ENCODE measurements at regions not wholly inside any gene's neighbourhood (a gene's known extent, or its start where the extent isn't known, plus 50 kb on each side); places are given as distances from the start of the nearest gene placed in this dataset.

DNA sequence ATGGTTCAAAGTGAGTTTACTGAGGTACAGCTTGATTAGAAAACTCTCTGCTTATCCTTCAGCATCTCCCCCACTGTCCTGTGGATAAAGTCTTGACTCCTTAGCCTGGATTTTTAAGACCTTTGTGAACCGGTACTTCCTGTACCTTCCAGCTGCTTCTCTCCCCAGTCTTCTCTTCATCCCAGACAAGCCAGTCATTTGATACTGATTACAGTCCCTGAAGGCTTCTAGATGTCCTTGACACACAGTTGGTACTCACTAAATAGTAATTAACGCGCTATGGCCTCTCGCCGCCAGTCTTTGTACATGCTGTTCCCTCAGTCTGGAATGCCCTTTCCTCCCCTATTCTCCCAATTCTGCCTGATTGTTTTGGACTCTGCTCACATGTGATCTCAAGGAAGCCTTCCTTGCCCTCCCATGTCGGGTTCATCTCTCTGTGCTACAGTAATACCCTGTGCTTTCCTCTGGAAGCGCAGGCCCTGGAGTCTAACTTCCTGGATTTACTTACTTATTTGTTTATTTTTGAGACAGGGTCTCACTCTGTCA is 50.6 kb upstream of the PTGR2 start:
- DNase-seq (ENCODE audit: low spot score in 2 of 2): no peak
- no peak for ATAC-seq (replicated peaks; ENCODE audit: extremely low read depth, poor library complexity, severe bottlenecking)
- Mint-ChIP-seq H3K9me3 (no peaks in the 10 kb centered on the region), H3K4me1 (no peaks in the 10 kb centered on the region), H3K36me3 (ENCODE audit: insufficient read depth) (no peaks in the 10 kb centered on the region), H3K4me3 (no peak overlapping the region), H3K27me3 (no peaks in the 10 kb centered on the region), H3K27ac (ENCODE audit: low read depth) (no peak overlapping the region)

DNA sequence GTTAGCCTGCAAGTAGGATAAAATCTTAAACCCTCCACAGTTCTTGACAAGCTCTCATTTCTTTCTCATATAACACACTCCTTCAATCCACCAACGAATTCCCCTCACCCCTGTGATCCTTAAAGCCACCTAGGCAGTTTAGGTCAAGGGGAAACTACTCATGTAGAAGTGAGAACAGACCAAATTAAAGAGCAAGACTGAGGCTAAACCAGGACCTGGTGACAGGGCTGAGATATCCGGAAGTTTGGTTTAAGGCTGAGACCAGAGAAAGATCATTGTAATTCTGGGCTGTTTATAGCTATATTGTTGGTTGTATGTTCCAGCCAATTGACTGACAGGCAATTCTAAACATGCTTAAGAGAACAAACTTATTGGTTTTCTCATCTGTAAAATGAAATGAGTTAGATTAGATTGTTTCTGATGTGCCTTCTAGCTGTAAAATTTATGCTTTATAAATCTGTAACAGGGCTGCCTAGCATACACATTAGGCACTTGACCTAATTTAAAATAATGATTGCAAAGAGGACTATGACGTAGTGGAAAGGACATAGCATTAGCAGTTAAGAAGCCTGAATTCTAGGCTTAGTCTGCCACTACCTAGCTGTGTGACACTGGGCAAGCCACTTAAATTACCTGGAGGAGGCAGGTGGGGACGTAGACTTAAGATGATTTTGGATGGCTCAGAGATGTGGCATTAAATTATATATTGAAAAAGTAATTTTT is 53.9 kb upstream of the PTGR2 start:
- H3K4me3 Mint-ChIP-seq: no peak overlapping the region
- H3K4me1 Mint-ChIP-seq: no peaks in the 10 kb centered on the region
- H3K27me3 Mint-ChIP-seq: no peaks in the 10 kb centered on the region
- no peak overlapping the region for H3K27ac Mint-ChIP-seq (ENCODE audit: low read depth)
- H3K9me3 Mint-ChIP-seq: no peaks in the 10 kb centered on the region
- ATAC-seq (replicated peaks; ENCODE audit: extremely low read depth, poor library complexity, severe bottlenecking) (no peak), DNase-seq (ENCODE audit: low spot score in 2 of 2) (no peak)
- no peaks in the 10 kb centered on the region for H3K36me3 Mint-ChIP-seq (ENCODE audit: insufficient read depth)

DNA sequence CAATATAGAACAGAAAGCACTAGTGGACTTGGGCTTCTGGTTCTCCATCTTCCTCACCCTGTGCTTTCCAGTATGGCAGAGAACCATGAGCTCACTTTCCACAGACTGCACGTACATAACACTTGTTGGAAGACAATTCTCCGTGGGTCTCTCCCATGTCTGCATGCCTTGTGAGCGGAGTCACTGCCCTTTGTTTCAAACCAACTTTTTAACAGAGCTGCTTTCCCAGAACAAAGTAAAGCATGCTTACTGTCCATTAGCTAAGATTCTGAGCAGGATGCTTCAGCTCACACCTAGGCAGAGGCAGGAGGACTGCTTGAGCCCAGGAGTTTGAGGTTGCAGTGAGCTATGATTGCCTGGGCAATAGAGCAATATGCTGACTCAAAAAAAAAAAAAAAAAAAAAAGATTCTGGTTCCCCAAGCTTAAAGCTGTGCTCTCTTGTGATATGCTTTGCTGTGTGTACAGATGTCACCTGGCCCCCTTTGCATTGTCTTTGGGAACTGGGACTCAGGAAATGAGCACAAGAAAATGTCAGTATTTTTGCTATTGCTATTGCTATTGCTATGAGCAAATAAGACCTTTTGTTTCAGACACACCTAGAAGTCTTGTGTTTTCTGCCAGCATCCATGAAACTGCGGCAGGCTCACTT is 54.6 kb upstream of the PTGR2 start:
- no peaks in the 10 kb centered on the region for H3K36me3 Mint-ChIP-seq (ENCODE audit: insufficient read depth)
- H3K27ac Mint-ChIP-seq (ENCODE audit: low read depth): no peak overlapping the region
- ATAC-seq (replicated peaks; ENCODE audit: extremely low read depth, poor library complexity, severe bottlenecking): no peak
- DNase-seq (ENCODE audit: low spot score in 2 of 2): no peak
- no peaks in the 10 kb centered on the region for H3K4me1 Mint-ChIP-seq
- no peaks in the 10 kb centered on the region for H3K27me3 Mint-ChIP-seq
- no peak overlapping the region for H3K4me3 Mint-ChIP-seq
- no peaks in the 10 kb centered on the region for H3K9me3 Mint-ChIP-seq

DNA sequence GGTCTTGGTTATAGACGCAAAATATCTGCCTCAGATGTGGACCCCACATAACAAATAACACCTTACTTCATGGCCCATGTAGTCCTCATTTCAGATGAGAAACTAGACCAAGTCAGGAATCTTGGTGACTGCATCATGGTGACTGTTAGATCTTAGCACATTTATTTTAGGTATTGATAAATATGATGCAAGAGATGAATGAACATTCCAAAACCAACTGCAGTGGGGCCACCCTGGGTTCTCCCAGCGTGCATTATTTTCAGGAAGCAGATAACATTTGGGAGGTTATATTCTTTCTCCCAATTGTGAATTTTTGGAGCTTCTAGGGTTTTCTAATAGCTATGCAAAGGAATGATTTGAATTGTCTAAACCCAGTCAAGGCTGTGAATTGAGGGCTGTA is 55.2 kb upstream of the PTGR2 start:
- Mint-ChIP-seq H3K4me3 (no peak overlapping the region), H3K4me1 (no peaks in the 10 kb centered on the region), H3K36me3 (ENCODE audit: insufficient read depth) (no peaks in the 10 kb centered on the region), H3K27me3 (no peaks in the 10 kb centered on the region), H3K9me3 (no peaks in the 10 kb centered on the region), H3K27ac (ENCODE audit: low read depth) (no peak overlapping the region)
- DNase-seq (ENCODE audit: low spot score in 2 of 2): no peak
- no peak for ATAC-seq (replicated peaks; ENCODE audit: extremely low read depth, poor library complexity, severe bottlenecking)

DNA sequence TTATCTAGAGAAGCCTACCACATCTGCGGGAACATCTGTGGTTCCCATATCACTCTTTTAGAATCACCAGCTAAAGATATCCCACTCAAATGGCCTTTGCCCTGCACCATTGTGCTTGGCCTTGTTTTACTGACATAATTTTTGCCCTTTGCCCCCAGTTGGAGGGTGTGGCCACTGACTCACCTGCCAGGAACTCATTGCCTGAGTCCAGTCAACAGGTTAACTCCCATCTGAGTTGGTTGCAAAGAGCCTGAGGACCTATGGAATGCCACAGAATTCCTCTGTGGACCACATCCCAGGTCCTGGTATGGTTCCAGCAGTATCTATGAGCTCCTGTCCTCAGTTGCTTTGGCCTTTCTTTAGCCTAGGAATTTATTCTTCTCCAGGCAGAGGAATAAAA is 55.7 kb upstream of the PTGR2 start:
- H3K4me3 Mint-ChIP-seq: no peak overlapping the region
- H3K27ac Mint-ChIP-seq (ENCODE audit: low read depth): no peak overlapping the region
- no peaks in the 10 kb centered on the region for H3K27me3 Mint-ChIP-seq
- no peaks in the 10 kb centered on the region for H3K4me1 Mint-ChIP-seq
- H3K36me3 Mint-ChIP-seq (ENCODE audit: insufficient read depth): no peaks in the 10 kb centered on the region
- no peak for ATAC-seq (replicated peaks; ENCODE audit: extremely low read depth, poor library complexity, severe bottlenecking)
- H3K9me3 Mint-ChIP-seq: no peaks in the 10 kb centered on the region
- DNase-seq (ENCODE audit: low spot score in 2 of 2): no peak

DNA sequence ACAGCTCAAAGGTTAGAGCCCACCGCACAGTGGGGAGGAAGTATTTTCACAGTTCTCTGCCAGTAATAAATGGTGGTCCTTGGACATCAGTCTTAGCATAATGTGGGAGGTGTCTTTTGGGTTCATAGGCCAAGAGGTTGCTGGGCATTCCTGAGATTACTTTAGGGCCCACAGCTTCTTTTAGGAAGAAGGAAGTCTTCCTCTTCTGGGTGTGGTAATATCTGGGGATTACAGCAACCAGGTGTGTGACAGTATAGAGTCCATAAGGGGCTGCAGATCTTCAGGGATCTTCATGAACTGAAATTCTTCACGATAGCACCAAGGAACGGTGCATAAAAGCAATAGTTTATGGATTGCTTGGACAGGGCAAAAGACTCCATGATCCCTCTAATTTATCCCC is 56.2 kb upstream of the PTGR2 start:
- Mint-ChIP-seq H3K4me1 (no peaks in the 10 kb centered on the region), H3K36me3 (ENCODE audit: insufficient read depth) (no peaks in the 10 kb centered on the region), H3K27me3 (no peaks in the 10 kb centered on the region), H3K9me3 (no peaks in the 10 kb centered on the region), H3K4me3 (no peak overlapping the region), H3K27ac (ENCODE audit: low read depth) (no peak overlapping the region)
- DNase-seq (ENCODE audit: low spot score in 2 of 2) (no peak), ATAC-seq (replicated peaks; ENCODE audit: extremely low read depth, poor library complexity, severe bottlenecking) (no peak)

DNA sequence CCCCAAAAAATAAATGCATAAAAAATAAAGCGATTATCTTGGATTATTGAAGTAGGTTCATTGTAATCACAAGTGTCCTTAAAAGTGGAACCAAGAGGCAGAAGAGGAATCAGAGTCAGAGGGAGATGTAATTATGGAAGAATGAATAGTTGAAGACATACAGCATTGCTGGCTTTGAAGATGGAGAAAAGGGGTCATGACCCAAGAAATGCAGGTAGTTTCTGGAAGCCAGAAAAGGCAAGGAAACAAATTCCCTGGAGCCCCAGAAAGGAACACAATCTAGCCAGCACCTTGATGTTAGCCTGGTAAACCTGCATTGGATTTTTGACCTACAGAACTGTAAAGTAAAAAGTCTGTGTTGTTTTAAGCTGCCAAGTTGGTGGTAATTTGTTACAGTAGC is 57.5 kb upstream of the PTGR2 start:
- no peak overlapping the region for H3K27ac Mint-ChIP-seq (ENCODE audit: low read depth)
- H3K36me3 Mint-ChIP-seq (ENCODE audit: insufficient read depth): peaks cover 2% of the 10 kb centered on the region
- no peaks in the 10 kb centered on the region for H3K9me3 Mint-ChIP-seq
- ATAC-seq (replicated peaks; ENCODE audit: extremely low read depth, poor library complexity, severe bottlenecking): no peak
- peaks cover 7% of the 10 kb centered on the region for H3K4me1 Mint-ChIP-seq
- H3K27me3 Mint-ChIP-seq: no peaks in the 10 kb centered on the region
- DNase-seq (ENCODE audit: low spot score in 2 of 2): no peak
- no peak overlapping the region for H3K4me3 Mint-ChIP-seq

DNA sequence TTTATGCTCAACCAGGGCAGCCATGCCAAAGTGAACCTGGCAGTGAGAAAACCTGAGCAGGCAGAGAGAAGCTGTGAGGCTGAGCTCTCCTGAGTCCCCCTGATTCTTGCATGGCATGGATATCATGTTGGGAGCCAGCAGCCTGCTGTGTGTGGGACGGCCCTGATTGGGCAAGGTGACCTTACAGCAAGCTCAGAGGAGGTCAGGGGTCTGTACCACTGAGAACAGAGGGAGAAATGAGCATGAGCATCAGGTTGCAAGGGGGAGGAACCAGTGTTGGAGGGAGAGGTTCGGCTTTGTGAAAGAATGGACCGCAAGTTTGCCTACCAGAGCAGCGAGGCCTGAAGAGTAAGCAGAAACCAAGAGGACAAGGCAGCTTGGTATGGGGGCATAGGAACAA is 59.1 kb upstream of the PTGR2 start:
- peaks cover 23% of the 10 kb centered on the region for H3K4me1 Mint-ChIP-seq
- H3K4me3 Mint-ChIP-seq: no peak overlapping the region
- ATAC-seq (replicated peaks; ENCODE audit: extremely low read depth, poor library complexity, severe bottlenecking) (no peak), DNase-seq (ENCODE audit: low spot score in 2 of 2) (no peak)
- no peaks in the 10 kb centered on the region for H3K9me3 Mint-ChIP-seq
- H3K36me3 Mint-ChIP-seq (ENCODE audit: insufficient read depth): peaks cover 6% of the 10 kb centered on the region
- H3K27me3 Mint-ChIP-seq: no peaks in the 10 kb centered on the region
- H3K27ac Mint-ChIP-seq (ENCODE audit: low read depth): no peak overlapping the region

DNA sequence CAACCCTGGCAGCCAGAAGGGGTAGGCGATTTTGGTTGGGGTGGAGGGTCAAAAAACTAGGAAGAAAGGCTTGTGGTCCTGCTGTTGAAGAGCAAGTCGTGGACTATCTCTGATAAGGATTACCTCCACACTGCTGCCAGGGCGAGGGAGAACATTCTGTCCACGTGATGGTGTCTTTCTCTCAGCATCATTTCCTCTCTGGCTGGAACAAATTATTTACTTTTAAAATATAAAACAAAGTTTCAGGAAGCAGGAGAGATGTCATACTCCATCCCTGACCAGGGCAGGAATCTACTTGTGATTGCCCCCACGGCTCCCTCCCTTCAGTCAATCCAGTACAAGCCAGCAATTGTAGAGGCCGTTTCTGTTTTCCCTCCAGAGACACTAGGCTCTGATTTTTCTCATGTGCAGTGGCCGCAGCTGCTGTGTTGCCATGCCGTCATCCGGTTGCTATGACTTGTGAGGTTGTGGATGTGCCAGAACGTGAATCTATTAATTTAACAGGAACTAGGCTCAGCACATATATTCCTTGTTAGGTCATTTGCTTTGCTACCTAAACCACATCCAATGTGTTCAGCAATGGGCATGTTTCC is 61.5 kb upstream of the PTGR2 start:
- ATAC-seq (replicated peaks; ENCODE audit: extremely low read depth, poor library complexity, severe bottlenecking) (no peak), DNase-seq (ENCODE audit: low spot score in 2 of 2) (no peak)
- Mint-ChIP-seq H3K27me3 (no peaks in the 10 kb centered on the region), H3K36me3 (ENCODE audit: insufficient read depth) (peaks cover 11% of the 10 kb centered on the region), H3K4me1 (peaks cover 35% of the 10 kb centered on the region), H3K9me3 (no peaks in the 10 kb centered on the region), H3K27ac (ENCODE audit: low read depth) (no peak overlapping the region), H3K4me3 (no peak overlapping the region)

DNA sequence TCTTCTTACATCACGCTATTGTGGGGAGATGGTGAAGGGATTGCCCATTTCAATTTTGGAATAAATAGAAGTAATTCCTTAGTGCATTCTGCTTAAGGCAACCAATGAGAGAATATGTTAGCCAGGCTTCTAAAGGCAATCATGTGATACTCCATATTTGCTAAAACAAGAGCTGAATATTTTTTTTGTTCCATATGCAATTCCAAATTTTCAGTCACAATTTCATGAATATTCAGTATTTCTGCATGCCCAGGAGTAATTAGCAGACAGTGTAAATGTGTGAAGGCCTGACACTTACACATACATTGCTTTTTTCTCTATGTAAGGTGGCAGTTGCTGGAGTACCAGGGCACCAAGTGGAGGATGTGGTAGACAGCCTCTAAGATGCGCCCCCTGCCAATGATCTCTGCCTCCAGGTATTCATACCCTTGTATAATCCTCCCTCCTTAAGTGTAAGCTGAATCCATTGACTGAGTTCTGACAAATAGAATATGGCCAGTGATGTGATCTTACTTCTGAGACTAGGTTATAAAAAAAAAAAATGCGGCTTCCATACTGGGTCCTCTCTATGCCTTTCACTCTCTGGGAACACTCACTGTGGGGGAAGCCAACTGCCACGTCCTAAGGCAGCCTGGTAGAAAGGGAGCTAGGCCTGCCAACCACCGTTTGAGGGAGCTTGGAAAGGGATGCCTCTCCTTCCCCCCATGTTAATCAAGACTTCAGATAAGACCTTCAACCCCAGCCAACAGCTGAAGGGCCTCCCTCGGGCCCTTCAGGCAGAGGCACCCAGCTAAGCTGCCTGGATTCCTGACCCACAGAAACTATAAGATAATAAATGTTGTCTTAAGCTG is 62.7 kb upstream of the PTGR2 start:
- Mint-ChIP-seq H3K27me3 (no peaks in the 10 kb centered on the region), H3K4me1 (peaks cover 47% of the 10 kb centered on the region), H3K36me3 (ENCODE audit: insufficient read depth) (peaks cover 15% of the 10 kb centered on the region), H3K4me3 (peak overlapping the region; percentile 92), H3K27ac (ENCODE audit: low read depth) (peak overlapping the region; percentile 72), H3K9me3 (no peaks in the 10 kb centered on the region)
- DNase-seq (ENCODE audit: low spot score in 2 of 2) (no peak), ATAC-seq (replicated peaks; ENCODE audit: extremely low read depth, poor library complexity, severe bottlenecking) (no peak)

DNA sequence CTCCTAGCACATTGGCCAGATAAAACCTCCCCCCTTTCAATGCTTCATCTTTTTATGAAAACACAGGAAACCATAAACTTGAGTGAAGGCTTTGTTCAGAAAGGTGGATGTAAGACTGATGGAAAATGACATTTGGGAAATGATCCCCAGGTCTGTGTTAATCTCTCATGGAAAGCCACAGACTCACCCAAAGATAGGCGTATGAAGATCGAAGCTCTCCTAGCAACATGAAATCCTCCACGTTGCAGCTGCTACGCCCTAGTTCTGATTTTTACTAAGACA is 63.4 kb upstream of the PTGR2 start:
- H3K4me1 Mint-ChIP-seq: peaks cover 54% of the 10 kb centered on the region
- ATAC-seq (replicated peaks; ENCODE audit: extremely low read depth, poor library complexity, severe bottlenecking) (no peak), DNase-seq (ENCODE audit: low spot score in 2 of 2) (no peak)
- H3K4me3 Mint-ChIP-seq: peak overlapping the region; percentile 92
- peak overlapping the region; percentile 93 for H3K27ac Mint-ChIP-seq (ENCODE audit: low read depth)
- H3K36me3 Mint-ChIP-seq (ENCODE audit: insufficient read depth): peaks cover 15% of the 10 kb centered on the region
- no peaks in the 10 kb centered on the region for H3K27me3 Mint-ChIP-seq
- H3K9me3 Mint-ChIP-seq: no peaks in the 10 kb centered on the region

DNA sequence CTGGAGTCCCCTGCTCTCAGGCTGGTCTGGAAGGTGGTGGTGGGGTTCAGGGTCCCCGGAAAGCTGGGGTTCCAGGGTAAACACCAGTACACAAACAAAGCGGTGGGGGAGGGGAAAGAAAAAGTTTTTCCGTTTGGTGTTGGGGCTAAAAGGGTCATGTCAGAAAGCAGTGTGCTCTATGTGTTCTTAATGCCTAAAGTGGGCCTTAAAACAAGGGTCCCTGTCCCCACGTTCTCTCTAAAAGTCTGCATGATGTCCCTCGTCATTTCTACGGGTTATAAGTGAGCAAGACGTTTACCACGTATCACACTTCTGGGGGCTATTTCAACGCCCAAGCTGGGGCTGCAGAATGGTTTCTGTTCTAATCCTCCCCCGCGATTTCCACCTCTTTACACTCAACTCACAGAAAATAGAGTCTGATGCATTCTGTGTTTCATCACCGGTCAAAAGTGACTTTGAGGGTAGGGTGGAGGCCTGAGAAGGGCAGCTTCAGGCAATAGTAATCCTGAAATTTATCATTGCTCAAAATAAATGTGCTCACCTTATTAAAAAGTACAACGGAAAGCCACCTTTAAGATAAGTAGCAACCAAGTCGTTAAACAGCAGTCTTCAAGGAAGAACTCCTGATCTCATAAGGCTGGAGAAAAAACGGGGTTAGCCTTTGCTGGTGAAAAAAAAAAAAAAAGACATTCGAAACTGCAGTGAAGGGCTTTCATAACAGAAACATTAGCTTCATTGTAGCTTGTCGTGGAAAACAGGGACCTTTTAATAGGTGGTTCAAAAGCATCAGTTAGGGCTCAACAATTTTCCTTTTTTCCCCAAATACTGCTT is 63.9 kb upstream of the PTGR2 start:
- DNase-seq (ENCODE audit: low spot score in 2 of 2): no peak
- Mint-ChIP-seq H3K4me1 (peaks cover 59% of the 10 kb centered on the region), H3K9me3 (no peaks in the 10 kb centered on the region), H3K27me3 (no peaks in the 10 kb centered on the region), H3K36me3 (ENCODE audit: insufficient read depth) (peaks cover 15% of the 10 kb centered on the region), H3K27ac (ENCODE audit: low read depth) (peak overlapping the region; percentile 93), H3K4me3 (peak overlapping the region; percentile 92)
- ATAC-seq (replicated peaks; ENCODE audit: extremely low read depth, poor library complexity, severe bottlenecking): no peak

Data from central memory CD8-positive, alpha-beta T cell (primary cell).